MCF 10A (cell line): ENCODE measurements at regions not wholly inside any gene's neighbourhood (a gene's known extent, or its start where the extent isn't known, plus 50 kb on each side); places are given as distances from the start of the nearest gene placed in this dataset.

ENCODE experiments used
- BruUV-seq: library from RNA; stranded (reverse); fragments of 400-500 nt; replicated peaks from 2 replicates; lab custom pipeline; 2021; lab: Mats Ljungman, UMichigan
- CTCF ChIA-PET: fragments of 300-600 bp; sonication (Branson Sonifier 250); formaldehyde crosslinking; extraction: SDS; loops from one replicate; lab custom pipeline; 2021; ENCODE audit warnings: antibody characterized with exemption, inconsistent platforms; lab: Yijun Ruan, JAX
- POLR2A ChIA-PET: fragments of 300-600, 350-650 bp; sonication (Branson Sonifier 250); formaldehyde crosslinking; extraction: SDS; loops from one replicate; lab custom pipeline; 2020; ENCODE audit warnings: antibody characterized with exemption, inconsistent platforms; lab: Yijun Ruan, JAX
- DNase-seq: peaks from one replicate; pipeline ENCODE4 v3.0.0-alpha.2; 2018; ENCODE audit not compliant: unreplicated experiment
- H3K27ac Mint-ChIP-seq: one replicate; pipeline ENCODE4 v1.8.0; 2022; ENCODE audit warnings: mild to moderate bottlenecking, low read depth, mixed read lengths; ENCODE audit not compliant: unreplicated experiment
- H3K27me3 Mint-ChIP-seq: one replicate; pipeline ENCODE4 v1.8.0; 2022; ENCODE audit warnings: mixed read lengths; ENCODE audit not compliant: insufficient read depth, unreplicated experiment
- H3K36me3 Mint-ChIP-seq: one replicate; pipeline ENCODE4 v1.8.0; 2022; ENCODE audit warnings: mild to moderate bottlenecking, moderate library complexity, mixed read lengths; ENCODE audit not compliant: insufficient read depth, unreplicated experiment
- H3K4me1 Mint-ChIP-seq: one replicate; pipeline ENCODE4 v1.8.0; 2022; ENCODE audit warnings: mixed read lengths; ENCODE audit not compliant: insufficient read depth, unreplicated experiment
- H3K4me3 Mint-ChIP-seq: one replicate; pipeline ENCODE4 v1.8.0; 2022; ENCODE audit warnings: mild to moderate bottlenecking, moderate library complexity, mixed read lengths; ENCODE audit not compliant: unreplicated experiment
- H3K9me3 Mint-ChIP-seq: one replicate; pipeline ENCODE4 v1.8.0; 2022; ENCODE audit warnings: mixed read lengths; ENCODE audit not compliant: unreplicated experiment
- CTCF ChIP-seq: fragments of 200-600 bp; IDR thresholded peaks from one replicate; pipeline ENCODE4 v1.8.0; 2022; ENCODE audit warnings: antibody characterized with exemption, mild to moderate bottlenecking; ENCODE audit not compliant: unreplicated experiment
- intact Hi-C: fragments of 100-400 bp; cut with micrococcal nuclease; formaldehyde crosslinking; loops from 2 replicates; pipeline ENCODE4 v1.14.1; 2022

- ChIA-PET POLR2A (interaction anchor here (0.6 kb wide), 1 partner anchor 940 kb away, joined by 3 read pairs; no protein-coding TSS in a partner anchor), CTCF (interaction anchor here (0.8 kb wide), 1 partner anchor 48 kb away, joined by 3 read pairs; no protein-coding TSS in a partner anchor)
- Mint-ChIP-seq H3K9me3 (no peaks in the 10 kb centered on the region), H3K36me3 (no peaks in the 10 kb centered on the region), H3K4me3 (no peak overlapping the region), H3K4me1 (no peaks in the 10 kb centered on the region), H3K27me3 (no peaks in the 10 kb centered on the region), H3K27ac (peak overlapping the region; percentile 49)
- BruUV-seq, result no TSS peak
- TF ChIP-seq CTCF, result no peak
- DNase-seq, result no peak
- intact Hi-C loops, result no loop called here
These were observed 1048.0 kb downstream of the LRFN5 start for GRCh38 chr14:42654707-42655106.

GRCh38 chr14:42642787-42643186, 1036.1 kb downstream of the LRFN5 start:
- Mint-ChIP-seq H3K9me3 (peaks cover 7% of the 10 kb centered on the region), H3K27ac (no peak overlapping the region), H3K4me1 (no peaks in the 10 kb centered on the region), H3K4me3 (no peak overlapping the region), H3K27me3 (no peaks in the 10 kb centered on the region), H3K36me3 (no peaks in the 10 kb centered on the region)
- intact Hi-C loops, result no loop called here
- ChIA-PET CTCF (no interaction called here), POLR2A (no interaction called here)
- BruUV-seq, result no TSS peak
- DNase-seq, result no peak
- TF ChIP-seq CTCF, result no peak

GRCh38 chr14:42633504-42634095, 1026.9 kb downstream of the LRFN5 start:
- H3K4me3 Mint-ChIP-seq, result no peak overlapping the region
- no peaks in the 10 kb centered on the region for H3K36me3 Mint-ChIP-seq
- no peaks in the 10 kb centered on the region for H3K9me3 Mint-ChIP-seq
- ChIA-PET CTCF (interaction anchor here (0.6 kb wide), 2 partner anchors 613 to 1413 kb away, joined by 3 to 6 read pairs; no protein-coding TSS in a partner anchor), POLR2A (no interaction called here)
- no peak for TF ChIP-seq CTCF
- no TSS peak for BruUV-seq
- H3K4me1 Mint-ChIP-seq, result peaks cover 4% of the 10 kb centered on the region
- H3K27ac Mint-ChIP-seq, result no peak overlapping the region
- intact Hi-C loops, result no loop called here
- no peaks in the 10 kb centered on the region for H3K27me3 Mint-ChIP-seq
- no peak for DNase-seq

- CTCF ChIA-PET, result no interaction called here
- Mint-ChIP-seq H3K4me1 (peaks cover 4% of the 10 kb centered on the region), H3K4me3 (no peak overlapping the region), H3K9me3 (no peaks in the 10 kb centered on the region), H3K27me3 (no peaks in the 10 kb centered on the region), H3K27ac (no peak overlapping the region), H3K36me3 (no peaks in the 10 kb centered on the region)
- intact Hi-C loops, result no loop called here
- POLR2A ChIA-PET, result no interaction called here
- no peak for TF ChIP-seq CTCF
- DNase-seq, result no peak
- BruUV-seq, result no TSS peak
These were observed 1022.9 kb downstream of the LRFN5 start for GRCh38 chr14:42629553-42629952.
